Skeletal muscle tissue (tissue), 3 donors: ENCODE measurements at regions not wholly inside any gene's neighbourhood (a gene's known extent, or its start where the extent isn't known, plus 50 kb on each side); places are given as distances from the start of the nearest gene placed in this dataset.

Experiments used
- H3K27ac ChIP-seq: one replicate; pipeline ENCODE4 v1.7.0; 2013; ENCODE audit warnings: mild to moderate bottlenecking, low read depth, low read length, inconsistent platforms
- H3K27me3 ChIP-seq, 3 donors: one replicate each; pipeline ENCODE4 v1.7.0; 2013; ENCODE audit warnings: low read length in 3 of 3; ENCODE audit not compliant: control insufficient read depth in 3 of 3, insufficient read depth in 3 of 3
- H3K36me3 ChIP-seq, 3 donors: one replicate each; pipeline ENCODE4 v1.7.0; 2013; ENCODE audit warnings: low read length in 3 of 3; ENCODE audit not compliant: control insufficient read depth in 3 of 3, insufficient read depth in 3 of 3
- H3K4me1 ChIP-seq, 3 donors: one replicate each; pipeline ENCODE4 v1.7.0; 2013; ENCODE audit warnings: low read length in 3 of 3, mild to moderate bottlenecking in 3 of 3; ENCODE audit not compliant: control insufficient read depth in 3 of 3, insufficient read depth in 3 of 3
- H3K4me3 ChIP-seq, 3 donors: one replicate each; pipeline ENCODE4 v1.7.0; 2013; ENCODE audit warnings: low read length in 3 of 3
- H3K9ac ChIP-seq, 3 donors: one replicate each; pipeline ENCODE4 v1.7.0; 2013; ENCODE audit warnings: low read length in 3 of 3, mild to moderate bottlenecking in 3 of 3, moderate library complexity in 2 of 3, low read depth in 1 of 3
- H3K9me3 ChIP-seq, 3 donors: one replicate each; pipeline ENCODE4 v1.7.0; 2013; ENCODE audit warnings: low read length in 3 of 3; ENCODE audit not compliant: control insufficient read depth in 3 of 3
- donor health status: Osteomylitis.

GRCh38 chr10:44017483-44018145 lies 367.3 kb downstream of the CXCL12 start:
- Histone ChIP-seq H3K4me3 (no peak overlapping the region), H3K9ac (no peak overlapping the region), H3K27ac (peak overlapping the region; percentile 64), H3K36me3 (no peaks in the 10 kb centered on the region), H3K9me3 (no peaks in the 10 kb centered on the region), H3K27me3 (no peaks in the 10 kb centered on the region), H3K4me1 (peaks cover 16 to 25% (median 21%) of the 10 kb centered on the region in 3 donors)

- no peaks in the 10 kb centered on the region for H3K9me3 ChIP-seq
- peaks cover 16 to 25% (median 21%) of the 10 kb centered on the region in 3 donors for H3K4me1 ChIP-seq
- H3K4me3 ChIP-seq = no peak overlapping the region
- no peaks in the 10 kb centered on the region for H3K36me3 ChIP-seq
- no peak overlapping the region for H3K9ac ChIP-seq
- H3K27ac ChIP-seq = peak overlapping the region; percentile 64
- no peaks in the 10 kb centered on the region for H3K27me3 ChIP-seq
Measured at GRCh38 chr10:44016589-44017482, 368.1 kb downstream of the CXCL12 start.

GRCh38 chr10:44015702-44016500 lies 367.2 kb upstream of the ZNF32 start:
- H3K9ac ChIP-seq = no peak overlapping the region
- no peak overlapping the region for H3K4me3 ChIP-seq
- peaks cover 18 to 25% (median 24%) of the 10 kb centered on the region in 3 donors for H3K4me1 ChIP-seq
- H3K27ac ChIP-seq = no peak overlapping the region
- no peaks in the 10 kb centered on the region for H3K9me3 ChIP-seq
- H3K27me3 ChIP-seq = no peaks in the 10 kb centered on the region
- no peaks in the 10 kb centered on the region for H3K36me3 ChIP-seq

- Histone ChIP-seq H3K27ac (no peak overlapping the region), H3K27me3 (no peaks in the 10 kb centered on the region), H3K4me3 (no peak overlapping the region), H3K4me1 (peaks cover 23 to 32% (median 24%) of the 10 kb centered on the region in 3 donors), H3K36me3 (no peaks in the 10 kb centered on the region), H3K9ac (no peak overlapping the region), H3K9me3 (no peaks in the 10 kb centered on the region)
Measured at GRCh38 chr10:44014644-44015250, 366.1 kb upstream of the ZNF32 start.

- Histone ChIP-seq H3K9ac (no peak overlapping the region), H3K27me3 (no peaks in the 10 kb centered on the region), H3K36me3 (no peaks in the 10 kb centered on the region), H3K4me1 (peaks cover 25 to 39% (median 27%) of the 10 kb centered on the region in 3 donors), H3K4me3 (no peak overlapping the region), H3K9me3 (no peaks in the 10 kb centered on the region), H3K27ac (no peak overlapping the region)
Measured at GRCh38 chr10:44013981-44014380, 365.3 kb upstream of the ZNF32 start.

GRCh38 chr10:44012921-44013320 lies 364.2 kb upstream of the ZNF32 start:
- H3K27ac ChIP-seq = no peak overlapping the region
- H3K27me3 ChIP-seq = no peaks in the 10 kb centered on the region
- H3K9ac ChIP-seq = no peak overlapping the region
- H3K36me3 ChIP-seq = no peaks in the 10 kb centered on the region
- no peaks in the 10 kb centered on the region for H3K9me3 ChIP-seq
- no peak overlapping the region for H3K4me3 ChIP-seq
- H3K4me1 ChIP-seq = peaks cover 32 to 48% (median 34%) of the 10 kb centered on the region in 3 donors

GRCh38 chr10:44011603-44011981 lies 362.9 kb upstream of the ZNF32 start:
- H3K9ac ChIP-seq = no peak overlapping the region
- H3K36me3 ChIP-seq = no peaks in the 10 kb centered on the region
- no peaks in the 10 kb centered on the region for H3K9me3 ChIP-seq
- H3K27me3 ChIP-seq = no peaks in the 10 kb centered on the region
- H3K4me3 ChIP-seq = no peak overlapping the region
- peaks cover 25 to 36% (median 29%) of the 10 kb centered on the region in 3 donors for H3K4me1 ChIP-seq
- no peak overlapping the region for H3K27ac ChIP-seq

GRCh38 chr10:44010873-44011602 lies 362.4 kb upstream of the ZNF32 start:
- Histone ChIP-seq H3K27ac (no peak overlapping the region), H3K9ac (no peak overlapping the region), H3K36me3 (no peaks in the 10 kb centered on the region), H3K27me3 (no peaks in the 10 kb centered on the region), H3K9me3 (no peaks in the 10 kb centered on the region), H3K4me3 (no peak overlapping the region), H3K4me1 (peaks cover 19 to 31% (median 25%) of the 10 kb centered on the region in 3 donors)
